Ovary (tissue), 3 donors: ENCODE measurements at regions not wholly inside any gene's neighbourhood (a gene's known extent, or its start where the extent isn't known, plus 50 kb on each side); places are given as distances from the start of the nearest gene placed in this dataset.

Experiments used
- CTCF ChIP-seq, 3 donors: fragments of 450-650 bp in 2 of 3; fragments of 200-600 bp in 1 of 3; IDR thresholded peaks; one replicate each; pipeline versions ENCODE4 v1.5.1 to v1.8.0; 2016 to 2022; ENCODE audit warnings: antibody characterized with exemption in 3 of 3, mild to moderate bottlenecking in 1 of 3
- EP300 ChIP-seq: sonication (generic); formaldehyde crosslinking; IDR thresholded peaks from one replicate; pipeline ENCODE4 v1.6.1; 2017; ENCODE audit warnings: antibody characterized with exemption
- POLR2A ChIP-seq: fragments of 450-650 bp; IDR thresholded peaks from one replicate; pipeline ENCODE4 v1.6.1; 2017; ENCODE audit warnings: antibody characterized with exemption, mild to moderate bottlenecking, moderate library complexity
- donor health status: DM: no; HTN: no; CAD: no.

GRCh38 chr17:74119965-74120364 is 83.5 kb upstream of the RPL38 start:
- TF ChIP-seq CTCF (IDR thresholded peaks at IDR 0.05) (no peak), POLR2A (no peak), EP300 (no peak)
